SW480 (cell line): ENCODE measurements at regions not wholly inside any gene's neighbourhood (a gene's known extent, or its start where the extent isn't known, plus 50 kb on each side); places are given as distances from the start of the nearest gene placed in this dataset.

Experiments
- DNase-seq: peaks from one replicate; pipeline ENCODE4 v3.0.0-alpha.2; 2016; ENCODE audit warnings: low spot score

GRCh38 chr12:68559246-68559645 is 51.5 kb upstream of the RAP1B start:
- no peak for DNase-seq

DNA sequence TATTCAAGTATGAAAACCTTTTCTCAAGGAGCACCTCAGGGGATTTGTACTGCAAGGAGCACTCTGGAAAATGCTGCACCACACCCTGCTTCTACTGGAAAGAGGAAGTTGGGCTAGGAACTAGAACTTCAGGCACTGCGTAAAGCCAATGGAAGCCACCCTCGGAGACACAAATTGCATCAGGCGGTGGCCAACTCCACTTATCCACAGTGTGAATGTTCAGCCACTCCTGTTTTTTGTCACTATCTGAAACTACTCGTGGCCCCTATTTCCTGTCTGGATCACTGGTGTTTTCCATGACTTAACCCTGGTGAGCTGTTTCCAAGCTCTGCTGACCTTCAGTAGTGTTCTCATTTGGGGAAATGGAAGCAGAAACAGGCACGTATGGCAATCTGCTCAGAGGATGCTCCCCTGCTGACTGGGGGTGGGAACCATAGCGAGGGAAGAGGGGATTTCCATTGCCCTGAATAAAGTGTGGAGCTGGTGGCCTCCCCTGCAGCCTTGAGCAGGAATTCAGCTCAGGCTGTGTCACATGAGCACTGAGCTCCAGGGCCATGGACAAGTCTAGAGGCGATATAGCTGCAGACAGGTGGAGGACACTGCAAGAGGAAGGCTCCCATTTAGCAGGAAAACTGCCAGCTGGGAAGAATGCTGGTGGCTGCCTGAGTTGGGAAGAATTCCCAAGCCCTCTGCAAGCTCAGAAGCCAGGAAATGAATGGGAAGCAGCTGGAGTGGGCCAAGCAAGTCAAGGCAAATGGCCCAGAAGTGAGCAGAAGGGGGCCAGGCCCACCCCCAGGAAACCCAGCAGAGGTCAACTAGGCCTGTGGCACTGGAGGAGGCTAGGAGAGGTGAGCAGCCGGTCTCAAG is 50.5 kb upstream of the RAP1B start:
- no peak for DNase-seq

DNA sequence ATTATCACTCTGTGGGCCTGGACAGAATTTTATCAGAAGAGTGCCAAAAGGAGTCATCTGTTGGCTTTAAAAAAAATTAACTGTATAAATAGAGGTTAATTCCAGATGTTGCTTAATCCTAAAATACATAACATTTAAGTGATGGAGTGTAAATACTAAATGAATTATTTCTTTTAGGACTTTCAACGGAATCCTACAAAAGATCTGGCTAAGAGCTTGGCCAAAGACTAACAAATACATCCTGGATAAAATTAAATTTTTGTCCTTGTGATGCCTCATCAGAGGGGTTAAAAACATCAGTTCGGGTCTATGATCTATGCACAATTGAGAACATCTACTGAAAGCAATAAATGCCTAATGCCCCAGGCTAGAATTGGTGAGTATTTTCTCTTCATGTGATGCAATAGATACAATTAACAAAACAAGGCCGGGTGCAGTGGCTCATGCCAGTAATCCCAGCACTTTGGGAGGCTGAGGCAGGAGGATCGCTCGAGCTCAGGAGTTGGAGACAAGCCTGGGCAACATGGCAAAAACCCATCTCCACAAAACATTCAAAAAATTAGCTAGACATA is 49.8 kb upstream of the RAP1B start:
- no peak for DNase-seq
